Neural cell (in vitro differentiated cells): ENCODE measurements at regions not wholly inside any gene's neighbourhood (a gene's known extent, or its start where the extent isn't known, plus 50 kb on each side); places are given as distances from the start of the nearest gene placed in this dataset.

Source experiments
- CTCF ChIP-seq: fragments of 450-650 bp; IDR thresholded peaks from 2 replicates; pipeline ENCODE4 v1.5.1; 2014; ENCODE audit warnings: antibody characterized with exemption, mild to moderate bottlenecking, moderate library complexity; ENCODE audit not compliant: poor library complexity, severe bottlenecking
- EP300 ChIP-seq: fragments of 450-650 bp; conservative IDR thresholded peaks from 2 replicates; pipeline ENCODE4 v1.6.1; 2014; ENCODE audit warnings: antibody characterized with exemption, mild to moderate bottlenecking, moderate library complexity; ENCODE audit not compliant: poor library complexity, severe bottlenecking
- EZH2 ChIP-seq: fragments of 200-600, 300-800 bp; shearing (Covaris generic), sonication (generic); IDR thresholded peaks from 2 replicates; pipeline ENCODE4 v1.6.1; 2014; ENCODE audit warnings: antibody characterized with exemption, low read length, borderline replicate concordance, mild to moderate bottlenecking; ENCODE audit not compliant: insufficient read depth, poor library complexity, severe bottlenecking
- MXI1 ChIP-seq: fragments of 450-650 bp; conservative IDR thresholded peaks from 2 replicates; pipeline ENCODE4 v1.6.1; 2014; ENCODE audit warnings: antibody characterized with exemption, mild to moderate bottlenecking; ENCODE audit not compliant: poor library complexity, severe bottlenecking
- POLR2AphosphoS5 ChIP-seq: IDR thresholded peaks from 2 replicates; pipeline ENCODE4 v1.6.1; 2012
- REST ChIP-seq: IDR thresholded peaks from 2 replicates; pipeline ENCODE4 v1.6.1; 2012; ENCODE audit warnings: borderline replicate concordance
- TAF1 ChIP-seq: IDR thresholded peaks from 2 replicates; pipeline ENCODE4 v1.6.1; 2012; ENCODE audit warnings: low read depth

- TF ChIP-seq MXI1 (no peak), POLR2AphosphoS5 (no peak), CTCF (no peak), TAF1 (no peak), EP300 (no peak), REST (no peak), EZH2 (no peak)
Measured at GRCh38 chr5:44707721-44708120, 101.0 kb upstream of the MRPS30 start.
